ENCODE measurements at regions not wholly inside any gene's neighbourhood (a gene's known extent, or its start where the extent isn't known, plus 50 kb on each side); places are given as distances from the start of the nearest gene placed in this dataset.

DNA sequence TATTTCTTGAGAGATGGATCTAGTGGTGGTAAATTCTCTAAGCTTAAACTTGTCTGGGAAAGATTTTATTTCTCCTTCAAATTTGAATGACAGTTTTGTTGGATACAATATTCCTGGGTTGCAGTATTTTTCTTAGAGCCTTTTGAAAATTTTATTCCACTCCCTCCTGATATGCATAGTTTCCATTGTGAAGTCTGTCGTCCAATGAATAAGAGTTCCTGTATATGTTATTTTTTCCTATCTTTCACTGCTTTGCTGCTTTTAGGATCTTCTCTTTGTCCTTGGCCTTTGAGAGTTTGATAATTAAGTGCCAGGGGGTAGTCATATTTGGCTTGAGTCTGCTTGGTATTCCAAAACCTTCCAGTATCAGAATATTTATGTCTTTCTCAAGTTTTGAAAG lies 1156.4 kb upstream of the AGA start:
- H4K8ac ChIP-seq (ENCODE audit: low read depth, low read length): no peak overlapping the region
- no peaks in the 10 kb centered on the region for H3K4me1 ChIP-seq (ENCODE audit: control insufficient read depth in 1 of 2, insufficient read depth in 2 of 2, low read length in 2 of 2)
- H3K4ac ChIP-seq (ENCODE audit: low read depth, low read length): no peak overlapping the region
- WGBS (ENCODE audit: extremely low coverage, insufficient coverage, insufficient read length): no CpG with 5 or more reads among the region's 1 CpG
- H2BK12ac ChIP-seq (ENCODE audit: low read length): no peak overlapping the region
- no peaks in the 10 kb centered on the region for H3K27me3 ChIP-seq (ENCODE audit: insufficient read depth, low read length)
- H3K14ac ChIP-seq (ENCODE audit: low read length): no peak overlapping the region
- H4K91ac ChIP-seq (ENCODE audit: low read depth, low read length): no peak overlapping the region
- no peaks in the 10 kb centered on the region for H3K79me1 ChIP-seq (ENCODE audit: low read length)
- no peak overlapping the region for H3K9ac ChIP-seq (ENCODE audit: low read length)
- no peak overlapping the region for H2AK5ac ChIP-seq (ENCODE audit: low read length)
- H2AFZ ChIP-seq (ENCODE audit: insufficient read depth, low read length, poor library complexity): no peak overlapping the region
- H3K23ac ChIP-seq (ENCODE audit: low read length): no peak overlapping the region
- H3K4me2 ChIP-seq (ENCODE audit: low read length): no peak overlapping the region
- no peak for DNase-seq
- no peaks in the 10 kb centered on the region for H3K79me2 ChIP-seq (ENCODE audit: control insufficient read depth, insufficient read depth, low read length, poor library complexity)
- no peak overlapping the region for H3K4me3 ChIP-seq (ENCODE audit: low read depth, low read length)
- no peak overlapping the region for H2BK120ac ChIP-seq (ENCODE audit: insufficient read depth, low read length, poor library complexity)
- H2BK5ac ChIP-seq (ENCODE audit: low read depth, low read length, poor library complexity): no peak overlapping the region
- H3K36me3 ChIP-seq (ENCODE audit: control insufficient read depth in 1 of 2, insufficient read depth in 2 of 2, low read length in 2 of 2): no peaks in the 10 kb centered on the region
- H4K12ac ChIP-seq (ENCODE audit: low read depth, low read length): no peak overlapping the region
- no peak overlapping the region for H3K18ac ChIP-seq (ENCODE audit: low read length)
- H3K9me3 ChIP-seq (ENCODE audit: insufficient read depth, low read depth, low read length): no peaks in the 10 kb centered on the region
- H3K27ac ChIP-seq (ENCODE audit: low read depth, low read length): no peak overlapping the region

GRCh38 chr4:178599521-178599920 lies 1157.3 kb upstream of the AGA start:
- Histone ChIP-seq H4K8ac (ENCODE audit: low read depth, low read length) (no peak overlapping the region), H3K79me1 (ENCODE audit: low read length) (no peaks in the 10 kb centered on the region), H2BK120ac (ENCODE audit: insufficient read depth, low read length, poor library complexity) (no peak overlapping the region), H3K4me1 (ENCODE audit: control insufficient read depth in 1 of 2, insufficient read depth in 2 of 2, low read length in 2 of 2) (no peaks in the 10 kb centered on the region), H3K23ac (ENCODE audit: low read length) (no peak overlapping the region), H3K9me3 (ENCODE audit: insufficient read depth, low read depth, low read length) (no peaks in the 10 kb centered on the region), H3K36me3 (ENCODE audit: control insufficient read depth in 1 of 2, insufficient read depth in 2 of 2, low read length in 2 of 2) (no peaks in the 10 kb centered on the region), H3K4ac (ENCODE audit: low read depth, low read length) (no peak overlapping the region), H3K4me3 (ENCODE audit: low read depth, low read length) (no peak overlapping the region), H3K27me3 (ENCODE audit: insufficient read depth, low read length) (no peaks in the 10 kb centered on the region), H2AK5ac (ENCODE audit: low read length) (no peak overlapping the region), H4K12ac (ENCODE audit: low read depth, low read length) (no peak overlapping the region), H2BK5ac (ENCODE audit: low read depth, low read length, poor library complexity) (no peak overlapping the region), H4K91ac (ENCODE audit: low read depth, low read length) (no peak overlapping the region), H3K79me2 (ENCODE audit: control insufficient read depth, insufficient read depth, low read length, poor library complexity) (no peaks in the 10 kb centered on the region), H2AFZ (ENCODE audit: insufficient read depth, low read length, poor library complexity) (no peak overlapping the region), H2BK12ac (ENCODE audit: low read length) (no peak overlapping the region), H3K14ac (ENCODE audit: low read length) (no peak overlapping the region), H3K18ac (ENCODE audit: low read length) (no peak overlapping the region), H3K27ac (ENCODE audit: low read depth, low read length) (no peak overlapping the region), H3K4me2 (ENCODE audit: low read length) (no peak overlapping the region), H3K9ac (ENCODE audit: low read length) (no peak overlapping the region)
- DNase-seq: no peak

DNA sequence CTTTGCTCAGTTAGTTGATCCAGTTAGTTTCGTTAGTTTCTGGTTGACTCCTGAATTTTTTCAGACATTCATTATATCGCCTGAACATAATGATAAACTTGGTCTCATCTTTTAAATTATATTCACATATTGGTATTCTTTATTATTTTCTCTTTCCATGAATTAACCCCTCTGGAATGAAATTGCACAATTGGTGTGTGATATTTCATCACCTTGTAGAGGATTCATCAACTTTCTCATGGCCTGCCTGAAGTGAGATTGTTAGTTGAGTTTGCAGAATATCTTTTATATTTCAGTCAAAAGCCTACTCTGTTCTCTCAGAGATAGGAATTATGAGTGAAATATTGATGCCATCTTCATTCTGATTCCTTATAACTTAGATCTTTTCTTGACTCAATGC lies 1160.6 kb upstream of the AGA start:
- Histone ChIP-seq H3K79me2 (ENCODE audit: control insufficient read depth, insufficient read depth, low read length, poor library complexity) (no peaks in the 10 kb centered on the region), H2AFZ (ENCODE audit: insufficient read depth, low read length, poor library complexity) (no peak overlapping the region), H3K27me3 (ENCODE audit: insufficient read depth, low read length) (no peaks in the 10 kb centered on the region), H2BK12ac (ENCODE audit: low read length) (no peak overlapping the region), H4K12ac (ENCODE audit: low read depth, low read length) (no peak overlapping the region), H2BK120ac (ENCODE audit: insufficient read depth, low read length, poor library complexity) (no peak overlapping the region), H3K9ac (ENCODE audit: low read length) (no peak overlapping the region), H3K4ac (ENCODE audit: low read depth, low read length) (no peak overlapping the region), H2BK5ac (ENCODE audit: low read depth, low read length, poor library complexity) (no peak overlapping the region), H3K4me1 (ENCODE audit: control insufficient read depth in 1 of 2, insufficient read depth in 2 of 2, low read length in 2 of 2) (no peaks in the 10 kb centered on the region), H3K36me3 (ENCODE audit: control insufficient read depth in 1 of 2, insufficient read depth in 2 of 2, low read length in 2 of 2) (no peaks in the 10 kb centered on the region), H3K14ac (ENCODE audit: low read length) (no peak overlapping the region), H3K4me2 (ENCODE audit: low read length) (no peak overlapping the region), H4K91ac (ENCODE audit: low read depth, low read length) (no peak overlapping the region), H3K79me1 (ENCODE audit: low read length) (no peaks in the 10 kb centered on the region), H2AK5ac (ENCODE audit: low read length) (no peak overlapping the region), H3K9me3 (ENCODE audit: insufficient read depth, low read depth, low read length) (no peaks in the 10 kb centered on the region), H3K27ac (ENCODE audit: low read depth, low read length) (no peak overlapping the region), H3K23ac (ENCODE audit: low read length) (no peak overlapping the region), H3K18ac (ENCODE audit: low read length) (no peak overlapping the region), H3K4me3 (ENCODE audit: low read depth, low read length) (no peak overlapping the region), H4K8ac (ENCODE audit: low read depth, low read length) (no peak overlapping the region)
- no CpG with 5 or more reads among the region's 2 CpGs for WGBS (ENCODE audit: extremely low coverage, insufficient coverage, insufficient read length)
- DNase-seq: no peak

DNA sequence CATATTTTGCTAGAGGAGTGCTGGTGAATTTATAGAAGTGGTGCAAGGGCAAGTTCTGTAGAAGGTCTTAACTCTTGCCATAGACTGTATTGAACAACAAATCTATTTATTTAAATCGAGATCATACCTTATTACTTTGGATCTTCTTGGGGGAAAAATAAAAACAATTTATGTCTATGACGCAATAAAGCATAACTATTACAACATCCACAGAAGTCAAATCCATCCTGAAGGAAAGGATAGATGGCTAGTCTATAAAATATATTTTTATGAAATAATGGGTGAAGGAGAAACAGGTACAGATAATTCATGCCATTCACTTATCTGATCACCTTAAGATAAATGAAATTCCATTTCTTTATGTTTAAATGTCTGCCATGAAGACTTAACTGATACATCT lies 1168.8 kb upstream of the AGA start:
- no CpG with 5 or more reads among the region's 2 CpGs for WGBS (ENCODE audit: extremely low coverage, insufficient coverage, insufficient read length)
- Histone ChIP-seq H2AK5ac (ENCODE audit: low read length) (no peak overlapping the region), H3K14ac (ENCODE audit: low read length) (no peak overlapping the region), H3K27ac (ENCODE audit: low read depth, low read length) (no peak overlapping the region), H3K27me3 (ENCODE audit: insufficient read depth, low read length) (no peaks in the 10 kb centered on the region), H3K4me2 (ENCODE audit: low read length) (no peak overlapping the region), H4K8ac (ENCODE audit: low read depth, low read length) (no peak overlapping the region), H3K4me3 (ENCODE audit: low read depth, low read length) (no peak overlapping the region), H3K79me2 (ENCODE audit: control insufficient read depth, insufficient read depth, low read length, poor library complexity) (no peaks in the 10 kb centered on the region), H3K4ac (ENCODE audit: low read depth, low read length) (no peak overlapping the region), H3K9me3 (ENCODE audit: insufficient read depth, low read depth, low read length) (no peaks in the 10 kb centered on the region), H3K9ac (ENCODE audit: low read length) (no peak overlapping the region), H2AFZ (ENCODE audit: insufficient read depth, low read length, poor library complexity) (no peak overlapping the region), H3K4me1 (ENCODE audit: control insufficient read depth in 1 of 2, insufficient read depth in 2 of 2, low read length in 2 of 2) (no peaks in the 10 kb centered on the region), H4K12ac (ENCODE audit: low read depth, low read length) (no peak overlapping the region), H4K91ac (ENCODE audit: low read depth, low read length) (no peak overlapping the region), H3K36me3 (ENCODE audit: control insufficient read depth in 1 of 2, insufficient read depth in 2 of 2, low read length in 2 of 2) (no peaks in the 10 kb centered on the region), H2BK5ac (ENCODE audit: low read depth, low read length, poor library complexity) (no peak overlapping the region), H2BK12ac (ENCODE audit: low read length) (no peak overlapping the region), H3K23ac (ENCODE audit: low read length) (no peak overlapping the region), H2BK120ac (ENCODE audit: insufficient read depth, low read length, poor library complexity) (no peak overlapping the region), H3K18ac (ENCODE audit: low read length) (no peak overlapping the region), H3K79me1 (ENCODE audit: low read length) (no peaks in the 10 kb centered on the region)
- no peak for DNase-seq

DNA sequence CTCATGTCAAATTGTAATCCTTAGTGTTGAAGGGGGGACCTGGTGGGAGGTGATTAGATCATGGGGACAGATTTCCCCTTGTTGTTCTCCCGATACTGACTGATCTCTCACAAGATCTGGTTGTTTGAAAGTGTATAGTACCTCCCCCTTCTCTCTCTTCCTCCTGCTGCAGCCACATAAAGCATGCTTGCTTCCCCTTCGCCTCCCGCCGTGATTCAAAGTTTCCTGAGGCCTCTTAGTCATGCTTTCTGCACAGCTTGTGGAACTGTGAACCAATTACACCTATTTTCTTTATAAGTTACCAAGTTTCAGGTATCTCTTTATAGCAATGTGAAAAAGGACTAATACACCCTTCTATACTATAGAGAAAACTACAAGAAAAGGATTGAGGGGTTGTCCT lies 1170.5 kb upstream of the AGA start:
- Histone ChIP-seq H4K91ac (ENCODE audit: low read depth, low read length) (no peak overlapping the region), H3K18ac (ENCODE audit: low read length) (no peak overlapping the region), H3K23ac (ENCODE audit: low read length) (no peak overlapping the region), H3K4me1 (ENCODE audit: control insufficient read depth in 1 of 2, insufficient read depth in 2 of 2, low read length in 2 of 2) (no peaks in the 10 kb centered on the region), H4K12ac (ENCODE audit: low read depth, low read length) (no peak overlapping the region), H3K36me3 (ENCODE audit: control insufficient read depth in 1 of 2, insufficient read depth in 2 of 2, low read length in 2 of 2) (no peaks in the 10 kb centered on the region), H2BK12ac (ENCODE audit: low read length) (no peak overlapping the region), H3K4me3 (ENCODE audit: low read depth, low read length) (no peak overlapping the region), H3K27me3 (ENCODE audit: insufficient read depth, low read length) (no peaks in the 10 kb centered on the region), H3K9ac (ENCODE audit: low read length) (no peak overlapping the region), H4K8ac (ENCODE audit: low read depth, low read length) (no peak overlapping the region), H2AFZ (ENCODE audit: insufficient read depth, low read length, poor library complexity) (no peak overlapping the region), H3K4me2 (ENCODE audit: low read length) (no peak overlapping the region), H3K79me2 (ENCODE audit: control insufficient read depth, insufficient read depth, low read length, poor library complexity) (no peaks in the 10 kb centered on the region), H3K27ac (ENCODE audit: low read depth, low read length) (no peak overlapping the region), H3K79me1 (ENCODE audit: low read length) (no peaks in the 10 kb centered on the region), H2AK5ac (ENCODE audit: low read length) (no peak overlapping the region), H2BK120ac (ENCODE audit: insufficient read depth, low read length, poor library complexity) (no peak overlapping the region), H3K14ac (ENCODE audit: low read length) (no peak overlapping the region), H3K4ac (ENCODE audit: low read depth, low read length) (no peak overlapping the region), H3K9me3 (ENCODE audit: insufficient read depth, low read depth, low read length) (no peaks in the 10 kb centered on the region), H2BK5ac (ENCODE audit: low read depth, low read length, poor library complexity) (no peak overlapping the region)
- WGBS (ENCODE audit: extremely low coverage, insufficient coverage, insufficient read length): no CpG with 5 or more reads among the region's 4 CpGs
- no peak for DNase-seq
